ENCODE measurements at regions not wholly inside any gene's neighbourhood (a gene's known extent, or its start where the extent isn't known, plus 50 kb on each side); places are given as distances from the start of the nearest gene placed in this dataset.

DNA sequence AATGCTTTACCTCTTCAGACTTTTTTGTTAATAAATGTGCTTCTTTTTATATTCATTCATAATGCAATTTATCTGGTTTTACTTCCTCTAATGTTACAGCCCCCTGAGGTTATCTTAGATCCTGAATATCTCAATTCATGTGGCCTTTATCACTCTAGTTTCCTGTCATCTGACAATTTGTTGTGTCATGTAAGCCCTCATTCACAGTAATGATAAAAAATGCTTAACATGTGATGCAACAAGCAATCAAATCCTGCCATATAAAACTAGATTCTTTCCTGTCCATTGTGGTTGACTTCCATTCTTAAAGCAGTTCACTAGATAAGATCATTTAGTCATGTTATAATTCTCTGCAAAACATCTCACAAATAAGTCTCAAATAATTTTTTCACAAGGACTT lies 991.2 kb upstream of the ACO1 start:
- TF ChIP-seq CTCF (IDR thresholded peaks at IDR 0.05 in 2 of 3, conservative IDR thresholded peaks at IDR 0.05 in 1 of 3; ENCODE audit: borderline replicate concordance in 1 of 3, insufficient read depth in 1 of 3, low read depth in 2 of 3, low read length in 2 of 3) (no peak), EZH2 (IDR thresholded peaks at IDR 0.05) (no peak), ATF3 (IDR thresholded peaks at IDR 0.05) (no peak)
